Central memory CD8-positive, alpha-beta T cell (primary cell): ENCODE measurements at regions not wholly inside any gene's neighbourhood (a gene's known extent, or its start where the extent isn't known, plus 50 kb on each side); places are given as distances from the start of the nearest gene placed in this dataset.

Experiments used
- ATAC-seq: fragments of 150-1000 bp; cut with Tn5 transposase; replicated peaks from 2 replicates; pipeline ENCODE4 v1.10.0; 2022; ENCODE audit warnings: mild to moderate bottlenecking, moderate FRiP score, moderate number of reproducible peaks; ENCODE audit not compliant: poor library complexity, severe bottlenecking; ENCODE audit errors: extremely low read depth
- DNase-seq, 2 donors: peaks; one replicate each; pipeline ENCODE4 v3.0.0; 2021; ENCODE audit warnings: low spot score in 2 of 2
- H3K27ac Mint-ChIP-seq: one replicate; pipeline ENCODE4 v1.8.0; 2022; ENCODE audit warnings: low read depth, mild to moderate bottlenecking, moderate library complexity, mixed read lengths
- H3K27me3 Mint-ChIP-seq: one replicate; pipeline ENCODE4 v1.8.0; 2022; ENCODE audit warnings: mixed read lengths
- H3K36me3 Mint-ChIP-seq: one replicate; pipeline ENCODE4 v1.8.0; 2022; ENCODE audit warnings: mild to moderate bottlenecking, moderate library complexity, mixed read lengths; ENCODE audit not compliant: insufficient read depth
- H3K4me1 Mint-ChIP-seq: one replicate; pipeline ENCODE4 v1.8.0; 2022; ENCODE audit warnings: mixed read lengths
- H3K4me3 Mint-ChIP-seq: one replicate; pipeline ENCODE4 v1.8.0; 2022; ENCODE audit warnings: mild to moderate bottlenecking, moderate library complexity, mixed read lengths
- H3K9me3 Mint-ChIP-seq: one replicate; pipeline ENCODE4 v1.8.0; 2022; ENCODE audit warnings: mixed read lengths

DNA sequence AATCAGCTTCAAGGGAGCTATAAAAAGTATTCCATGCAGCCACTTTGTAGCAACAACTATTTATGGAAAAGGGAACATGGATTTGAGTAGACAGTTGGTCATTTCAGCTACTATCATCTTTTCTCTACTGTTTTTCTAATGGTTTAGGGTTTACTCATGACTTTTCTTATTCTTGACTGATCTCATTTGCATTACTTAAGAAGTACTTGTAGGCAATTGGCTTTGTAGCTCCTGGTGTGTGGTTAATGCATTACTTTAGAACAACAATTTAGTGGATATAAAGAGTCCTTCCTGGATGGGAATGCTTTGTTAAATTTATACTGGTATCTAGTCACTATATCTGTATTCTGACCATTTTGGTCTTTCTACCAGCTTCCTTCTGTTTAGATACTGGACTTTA, 59.8 kb upstream of the NTRK2 start:
- no peak overlapping the region for H3K4me3 Mint-ChIP-seq
- no peak overlapping the region for H3K27ac Mint-ChIP-seq
- peaks cover 7% of the 10 kb centered on the region for H3K9me3 Mint-ChIP-seq
- peaks cover 2% of the 10 kb centered on the region for H3K36me3 Mint-ChIP-seq
- no peaks in the 10 kb centered on the region for H3K4me1 Mint-ChIP-seq
- no peak for DNase-seq
- ATAC-seq, result no peak
- peaks cover 17% of the 10 kb centered on the region for H3K27me3 Mint-ChIP-seq

DNA sequence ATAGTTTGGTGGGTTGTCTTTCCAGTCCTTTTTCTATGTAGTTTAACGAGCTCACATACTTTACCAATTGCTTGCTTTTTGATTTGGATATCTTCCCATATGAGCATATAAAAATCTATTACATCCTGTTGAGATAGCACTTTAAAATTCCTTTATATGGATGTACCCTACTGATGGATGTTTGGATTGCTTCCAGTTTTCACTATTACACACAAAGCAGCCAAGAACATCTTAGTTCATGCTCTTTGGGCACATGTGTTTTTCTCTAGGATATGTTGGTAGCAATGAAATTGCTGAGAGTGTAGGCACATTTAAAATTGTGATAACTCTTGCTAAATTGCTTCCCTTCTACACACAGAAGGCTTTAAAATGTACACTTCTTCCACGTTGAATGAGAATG, 56.1 kb upstream of the NTRK2 start:
- H3K4me3 Mint-ChIP-seq, result no peak overlapping the region
- H3K9me3 Mint-ChIP-seq, result peaks cover 5% of the 10 kb centered on the region
- H3K27ac Mint-ChIP-seq, result no peak overlapping the region
- no peak for DNase-seq
- no peaks in the 10 kb centered on the region for H3K36me3 Mint-ChIP-seq
- no peaks in the 10 kb centered on the region for H3K4me1 Mint-ChIP-seq
- peaks cover 15% of the 10 kb centered on the region for H3K27me3 Mint-ChIP-seq
- no peak for ATAC-seq

DNA sequence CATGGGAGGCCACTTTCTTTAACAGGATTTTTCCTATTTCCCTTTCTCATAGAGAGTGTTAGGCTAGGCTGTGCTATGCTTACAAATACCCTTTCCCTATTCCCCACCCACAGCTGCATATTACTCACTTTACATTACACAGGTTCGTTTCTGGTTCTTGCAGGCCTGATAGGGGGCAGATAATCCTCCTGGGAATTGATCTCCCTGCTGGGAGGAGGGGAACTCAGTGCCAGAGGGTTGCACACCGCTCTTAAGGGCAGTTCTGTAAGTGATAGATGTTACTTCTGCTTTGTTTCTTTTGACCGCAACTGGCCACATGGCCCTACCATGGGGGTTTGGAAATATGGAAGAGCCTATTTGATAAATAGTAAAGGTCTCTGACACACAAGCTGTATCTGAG, 54.0 kb upstream of the NTRK2 start:
- DNase-seq (no peak), ATAC-seq (no peak)
- H3K27ac Mint-ChIP-seq, result no peak overlapping the region
- no peaks in the 10 kb centered on the region for H3K36me3 Mint-ChIP-seq
- H3K27me3 Mint-ChIP-seq, result peaks cover 19% of the 10 kb centered on the region
- H3K9me3 Mint-ChIP-seq, result peaks cover 5% of the 10 kb centered on the region
- H3K4me1 Mint-ChIP-seq, result no peaks in the 10 kb centered on the region
- H3K4me3 Mint-ChIP-seq, result no peak overlapping the region

DNA sequence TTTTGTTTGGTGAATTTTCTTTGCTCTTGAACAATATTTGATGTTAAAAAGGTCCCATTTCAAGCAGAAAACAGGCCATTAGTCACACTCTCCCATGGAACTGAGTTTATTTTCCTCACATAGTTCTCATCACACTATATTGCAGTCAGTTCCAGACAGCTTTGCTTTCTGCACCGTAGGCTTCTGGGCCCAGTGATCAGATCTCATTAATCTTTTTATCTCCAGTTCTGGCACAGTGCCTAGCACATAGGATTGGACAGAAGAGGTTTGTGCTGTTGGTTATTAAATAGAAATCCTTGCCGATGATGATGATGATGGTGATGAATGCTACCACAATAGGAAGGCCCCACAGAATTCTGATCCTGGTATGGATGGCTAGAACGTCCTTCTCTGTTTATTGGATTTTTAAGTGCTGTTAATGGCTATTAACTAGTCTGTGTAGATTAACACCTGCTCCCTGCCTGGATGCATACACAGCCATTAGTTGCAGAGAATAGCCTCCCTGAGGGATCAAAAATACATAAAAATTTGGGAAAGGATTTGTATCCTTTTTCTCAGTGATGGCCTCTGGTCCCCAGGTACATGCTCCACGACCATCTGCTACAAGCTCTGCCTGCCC, 52.0 kb upstream of the NTRK2 start:
- no peak for DNase-seq
- peaks cover 5% of the 10 kb centered on the region for H3K9me3 Mint-ChIP-seq
- no peak for ATAC-seq
- H3K36me3 Mint-ChIP-seq, result no peaks in the 10 kb centered on the region
- no peaks in the 10 kb centered on the region for H3K4me1 Mint-ChIP-seq
- no peak overlapping the region for H3K4me3 Mint-ChIP-seq
- no peak overlapping the region for H3K27ac Mint-ChIP-seq
- peaks cover 24% of the 10 kb centered on the region for H3K27me3 Mint-ChIP-seq
